ENCODE measurements at regions not wholly inside any gene's neighbourhood (a gene's known extent, or its start where the extent isn't known, plus 50 kb on each side); places are given as distances from the start of the nearest gene placed in this dataset.

- no peaks in the 10 kb centered on the region for H3K27me3 ChIP-seq (replicated peaks; ENCODE audit: control insufficient read depth, insufficient read depth, low read length)
- TF ChIP-seq, protein P1, sequence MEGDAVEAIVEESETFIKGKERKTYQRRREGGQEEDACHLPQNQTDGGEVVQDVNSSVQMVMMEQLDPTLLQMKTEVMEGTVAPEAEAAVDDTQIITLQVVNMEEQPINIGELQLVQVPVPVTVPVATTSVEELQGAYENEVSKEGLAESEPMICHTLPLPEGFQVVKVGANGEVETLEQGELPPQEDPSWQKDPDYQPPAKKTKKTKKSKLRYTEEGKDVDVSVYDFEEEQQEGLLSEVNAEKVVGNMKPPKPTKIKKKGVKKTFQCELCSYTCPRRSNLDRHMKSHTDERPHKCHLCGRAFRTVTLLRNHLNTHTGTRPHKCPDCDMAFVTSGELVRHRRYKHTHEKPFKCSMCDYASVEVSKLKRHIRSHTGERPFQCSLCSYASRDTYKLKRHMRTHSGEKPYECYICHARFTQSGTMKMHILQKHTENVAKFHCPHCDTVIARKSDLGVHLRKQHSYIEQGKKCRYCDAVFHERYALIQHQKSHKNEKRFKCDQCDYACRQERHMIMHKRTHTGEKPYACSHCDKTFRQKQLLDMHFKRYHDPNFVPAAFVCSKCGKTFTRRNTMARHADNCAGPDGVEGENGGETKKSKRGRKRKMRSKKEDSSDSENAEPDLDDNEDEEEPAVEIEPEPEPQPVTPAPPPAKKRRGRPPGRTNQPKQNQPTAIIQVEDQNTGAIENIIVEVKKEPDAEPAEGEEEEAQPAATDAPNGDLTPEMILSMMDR (IDR thresholded peaks at IDR 0.05; ENCODE audit: insufficient read depth in 1 of 2, low read depth in 1 of 2, low read length in 1 of 2, severe bottlenecking in 1 of 2, unreplicated experiment in 1 of 2): no peak
- DNase-seq: no peak
- H3K9me3 ChIP-seq: no peaks in the 10 kb centered on the region
- Mint-ChIP-seq H3K4me1 (ENCODE audit: low read depth, unreplicated experiment) (no peaks in the 10 kb centered on the region), H3K9me3 (ENCODE audit: unreplicated experiment) (no peaks in the 10 kb centered on the region), H3K36me3 (ENCODE audit: insufficient read depth, unreplicated experiment) (no peaks in the 10 kb centered on the region), H3K27ac (ENCODE audit: unreplicated experiment) (no peak overlapping the region), H3K4me3 (ENCODE audit: unreplicated experiment) (no peak overlapping the region), H3K27me3 (ENCODE audit: insufficient read depth, unreplicated experiment) (no peaks in the 10 kb centered on the region)
- H3K4me1 ChIP-seq: no peaks in the 10 kb centered on the region
- ChIA-PET POLR2A (no interaction called here), CTCF (no interaction called here)
- intact Hi-C loops (cut with micrococcal nuclease; ENCODE audit: unreplicated experiment): no loop called here
- no peaks in the 10 kb centered on the region for H3K36me3 ChIP-seq (ENCODE audit: control insufficient read depth, insufficient read depth, low read length)
- no peak overlapping the region for H3K4me3 ChIP-seq (ENCODE audit: low read depth, low read length)
- BruUV-seq (replicated peaks): no TSS peak
Observed at GRCh38 chr2:195479407-195479806, 177.6 kb upstream of the SLC39A10 start.

DNA sequence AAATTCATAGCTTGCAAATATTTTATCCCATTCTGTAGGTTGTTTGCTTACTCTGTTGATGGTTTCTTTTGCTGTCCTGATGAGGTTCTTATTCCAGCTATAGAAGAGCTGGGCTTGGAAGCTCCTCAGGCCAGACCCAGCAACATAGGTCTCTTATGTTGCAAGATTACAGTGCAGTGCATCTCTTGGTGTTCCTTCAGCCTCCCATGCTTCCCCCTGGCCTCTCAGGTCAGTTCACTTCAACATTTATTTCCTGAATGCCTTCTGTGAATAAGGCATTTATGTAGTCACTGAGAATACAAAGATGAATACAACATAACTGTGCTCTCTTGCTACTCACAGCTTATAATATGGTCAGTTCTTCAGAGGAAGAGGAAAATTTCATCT, 179.0 kb upstream of the SLC39A10 start:
- TF ChIP-seq, protein P1 (IDR thresholded peaks at IDR 0.05; ENCODE audit: insufficient read depth in 1 of 2, low read depth in 1 of 2, low read length in 1 of 2, severe bottlenecking in 1 of 2, unreplicated experiment in 1 of 2): no peak
- ChIA-PET CTCF (no interaction called here), POLR2A (no interaction called here)
- H3K4me3 ChIP-seq (ENCODE audit: low read depth, low read length): no peak overlapping the region
- intact Hi-C loops (cut with micrococcal nuclease; ENCODE audit: unreplicated experiment): no loop called here
- no TSS peak for BruUV-seq (replicated peaks)
- DNase-seq: no peak
- no peaks in the 10 kb centered on the region for H3K36me3 Mint-ChIP-seq (ENCODE audit: insufficient read depth, unreplicated experiment)
- H3K27me3 Mint-ChIP-seq (ENCODE audit: insufficient read depth, unreplicated experiment): no peaks in the 10 kb centered on the region
- no peaks in the 10 kb centered on the region for H3K36me3 ChIP-seq (ENCODE audit: control insufficient read depth, insufficient read depth, low read length)
- no peaks in the 10 kb centered on the region for H3K9me3 ChIP-seq
- no peak overlapping the region for H3K27ac Mint-ChIP-seq (ENCODE audit: unreplicated experiment)
- no peaks in the 10 kb centered on the region for H3K4me1 Mint-ChIP-seq (ENCODE audit: low read depth, unreplicated experiment)
- no peaks in the 10 kb centered on the region for H3K27me3 ChIP-seq (replicated peaks; ENCODE audit: control insufficient read depth, insufficient read depth, low read length)
- no peaks in the 10 kb centered on the region for H3K4me1 ChIP-seq
- H3K4me3 Mint-ChIP-seq (ENCODE audit: unreplicated experiment): no peak overlapping the region
- H3K9me3 Mint-ChIP-seq (ENCODE audit: unreplicated experiment): no peaks in the 10 kb centered on the region

GRCh38 chr2:195477248-195477995, 179.6 kb upstream of the SLC39A10 start:
- Mint-ChIP-seq H3K27me3 (ENCODE audit: insufficient read depth, unreplicated experiment) (no peaks in the 10 kb centered on the region), H3K9me3 (ENCODE audit: unreplicated experiment) (no peaks in the 10 kb centered on the region), H3K4me1 (ENCODE audit: low read depth, unreplicated experiment) (no peaks in the 10 kb centered on the region), H3K27ac (ENCODE audit: unreplicated experiment) (no peak overlapping the region), H3K36me3 (ENCODE audit: insufficient read depth, unreplicated experiment) (no peaks in the 10 kb centered on the region), H3K4me3 (ENCODE audit: unreplicated experiment) (no peak overlapping the region)
- H3K4me3 ChIP-seq (ENCODE audit: low read depth, low read length): no peak overlapping the region
- intact Hi-C loops (cut with micrococcal nuclease; ENCODE audit: unreplicated experiment): no loop called here
- no peaks in the 10 kb centered on the region for H3K36me3 ChIP-seq (ENCODE audit: control insufficient read depth, insufficient read depth, low read length)
- no peaks in the 10 kb centered on the region for H3K9me3 ChIP-seq
- no peaks in the 10 kb centered on the region for H3K4me1 ChIP-seq
- ChIA-PET POLR2A (no interaction called here), CTCF (no interaction called here)
- TF ChIP-seq, protein P1 (IDR thresholded peaks at IDR 0.05; ENCODE audit: insufficient read depth in 1 of 2, low read depth in 1 of 2, low read length in 1 of 2, severe bottlenecking in 1 of 2, unreplicated experiment in 1 of 2): no peak
- H3K27me3 ChIP-seq (replicated peaks; ENCODE audit: control insufficient read depth, insufficient read depth, low read length): no peaks in the 10 kb centered on the region
- no TSS peak for BruUV-seq (replicated peaks)
- DNase-seq: no peak
